B cell (primary cell): ENCODE measurements at regions not wholly inside any gene's neighbourhood (a gene's known extent, or its start where the extent isn't known, plus 50 kb on each side); places are given as distances from the start of the nearest gene placed in this dataset.

Experiments used
- ATAC-seq: fragments of 200-7000 bp; cut with Tn5 transposase; one replicate; pipeline ENCODE4 v1.10.0; 2021; ENCODE audit warnings: low read depth, mild to moderate bottlenecking, moderate number of reproducible peaks, moderate library complexity
- CTCF ChIA-PET: fragments of 350-600 bp; sonication (Branson Sonifier 250); formaldehyde crosslinking; loops from one replicate; lab custom pipeline; 2021; ENCODE audit warnings: antibody characterized with exemption, inconsistent platforms; lab: Charles Lee
- POLR2A ChIA-PET: fragments of 350-600 bp; sonication (Branson Sonifier 250); formaldehyde crosslinking; loops from one replicate; lab custom pipeline; 2021; ENCODE audit warnings: antibody characterized with exemption; lab: Charles Lee
- DNase-seq: peaks from one replicate; pipeline ENCODE4 v3.0.0; 2013
- H2AFZ ChIP-seq: 2 replicates; pipeline ENCODE4 v1.6.1; 2012; ENCODE audit warnings: mild to moderate bottlenecking, low read depth, low read length; ENCODE audit not compliant: insufficient read depth, poor library complexity, severe bottlenecking
- H3K27ac ChIP-seq, 2 donors: 1 replicate in 1 of 2; 2 replicates in 1 of 2; pipeline ENCODE4 v1.5.1; 2012 to 2013; ENCODE audit warnings: low read length in 2 of 2, mild to moderate bottlenecking in 2 of 2, moderate library complexity in 1 of 2
- H3K27me3 ChIP-seq, 4 experiments: fragments of 200-600 bp in 1 of 4; sonication (generic) in 1 of 4; replicated peaks in 1 of 4; 1 replicate in 2 of 4; 2 replicates in 2 of 4; pipeline versions ENCODE4 v1.6.1 to v1.7.0; 2013 to 2016; ENCODE audit warnings: low read length in 3 of 4, mild to moderate bottlenecking in 2 of 4, mixed read lengths in 1 of 4, moderate library complexity in 1 of 4; ENCODE audit not compliant: insufficient read depth in 4 of 4, control insufficient read depth in 3 of 4; ENCODE audit errors: control extremely low read depth in 1 of 4
- H3K36me3 ChIP-seq, 2 experiments: replicated peaks in 1 of 2; 1 replicate in 1 of 2; 2 replicates in 1 of 2; pipeline versions ENCODE4 v1.6.1 to v1.7.1; 2013; ENCODE audit warnings: low read length in 1 of 2; ENCODE audit not compliant: insufficient read depth in 2 of 2, control insufficient read depth in 1 of 2; ENCODE audit errors: control extremely low read depth in 1 of 2, extremely low read depth in 1 of 2
- H3K4me1 ChIP-seq, 2 donors: fragments of 200-600 bp in 1 of 2; sonication (generic) in 1 of 2; 1 replicate in 1 of 2; 2 replicates in 1 of 2; pipeline versions ENCODE4 v1.5.1 to v1.6.1; 2013 to 2017; ENCODE audit warnings: low read length in 2 of 2; ENCODE audit not compliant: control insufficient read depth in 2 of 2, insufficient read depth in 2 of 2
- H3K4me2 ChIP-seq: replicated peaks from 2 replicates; pipeline ENCODE3; 2012; ENCODE audit warnings: mild to moderate bottlenecking, low read depth, low read length; ENCODE audit not compliant: poor library complexity, severe bottlenecking
- H3K4me3 ChIP-seq, 5 experiments: fragments of 200-600 bp in 1 of 5; sonication (generic) in 1 of 5; 1 replicate in 3 of 5; 2 replicates in 2 of 5; pipeline versions ENCODE4 v1.5.1 to v1.7.0; 2011 to 2016; ENCODE audit warnings: low read length in 4 of 5, mild to moderate bottlenecking in 4 of 5, low read depth in 2 of 5, control low read depth in 1 of 5, moderate library complexity in 1 of 5; ENCODE audit not compliant: insufficient read depth in 1 of 5; ENCODE audit errors: control extremely low read depth in 1 of 5, extremely low read depth in 1 of 5
- H3K79me2 ChIP-seq: fragments of 200-600 bp; sonication (generic); one replicate; pipeline ENCODE4 v1.6.0; 2016; ENCODE audit warnings: low read length; ENCODE audit not compliant: control insufficient read depth, insufficient read depth
- H3K9ac ChIP-seq: fragments of 200-600 bp; sonication (generic); 2 replicates; pipeline ENCODE4 v1.6.1; 2017; ENCODE audit warnings: mild to moderate bottlenecking, low read length, moderate library complexity
- H3K9me3 ChIP-seq, 3 donors: one replicate each; pipeline versions ENCODE4 v1.6.1 to v1.7.1; 2013; ENCODE audit warnings: low read length in 2 of 3; ENCODE audit not compliant: control insufficient read depth in 2 of 3, insufficient read depth in 1 of 3; ENCODE audit errors: control extremely low read depth in 1 of 3
- H4K20me1 ChIP-seq: 2 replicates; pipeline ENCODE4 v1.6.0; 2012; ENCODE audit warnings: mild to moderate bottlenecking, low read length; ENCODE audit not compliant: insufficient read depth, control insufficient read depth, poor library complexity, severe bottlenecking
- H3K27ac Mint-ChIP-seq: one replicate; pipeline ENCODE4 v1.8.0; 2021; ENCODE audit warnings: mixed read lengths
- H3K27me3 Mint-ChIP-seq: one replicate; pipeline ENCODE4 v1.8.0; 2021; ENCODE audit warnings: mixed read lengths
- H3K4me1 Mint-ChIP-seq: one replicate; pipeline ENCODE4 v1.8.0; 2021; ENCODE audit warnings: mixed read lengths
- H3K4me3 Mint-ChIP-seq: one replicate; pipeline ENCODE4 v1.8.0; 2021; ENCODE audit warnings: mixed read lengths
- H3K9me3 Mint-ChIP-seq: one replicate; pipeline ENCODE4 v1.8.0; 2022; ENCODE audit warnings: mixed read lengths; ENCODE audit not compliant: insufficient read depth
- CTCF ChIP-seq: fragments of 200-600 bp; IDR thresholded peaks from one replicate; pipeline ENCODE4 v1.8.0; 2022; ENCODE audit warnings: antibody characterized with exemption, mild to moderate bottlenecking
- EZH2 ChIP-seq: IDR thresholded peaks from 2 replicates; pipeline ENCODE4 v1.6.1; 2012; ENCODE audit warnings: borderline replicate concordance, low read depth, mild to moderate bottlenecking, moderate library complexity, low read length; ENCODE audit not compliant: insufficient read depth, poor library complexity, severe bottlenecking
- WGBS: methylation state at CpG from one replicate; pipeline ENCODE4 v1.1.5; 2013; ENCODE audit warnings: missing lambda C conversion rate; ENCODE audit not compliant: insufficient coverage; 5-methylcytosine and 5-hydroxymethylcytosine counted together
- intact Hi-C: fragments of 100-400 bp; cut with micrococcal nuclease; formaldehyde crosslinking; loops from one replicate; pipeline ENCODE4 v1.10.0; 2022

GRCh38 chr9:99326917-99327189 is 104.8 kb downstream of the SEC61B start:
- H3K4me3 ChIP-seq = no peak overlapping the region
- intact Hi-C loops = no loop called here
- no CpG with 5 or more reads among the region's 3 CpGs for whole genome bisulfite sequencing
- no peak for DNase-seq
- H3K79me2 ChIP-seq = no peaks in the 10 kb centered on the region
- Mint-ChIP-seq H3K9me3 (no peaks in the 10 kb centered on the region), H3K4me1 (peaks cover 7% of the 10 kb centered on the region), H3K27ac (no peak overlapping the region), H3K27me3 (peaks cover 9% of the 10 kb centered on the region), H3K4me3 (no peak overlapping the region)
- TF ChIP-seq CTCF (no peak), EZH2 (no peak)
- H3K4me1 ChIP-seq = no peaks in the 10 kb centered on the region
- ChIA-PET CTCF (no interaction called here), POLR2A (no interaction called here)
- H2AFZ ChIP-seq = no peak overlapping the region
- H3K36me3 ChIP-seq = no peaks in the 10 kb centered on the region
- H4K20me1 ChIP-seq = no peaks in the 10 kb centered on the region
- no peak overlapping the region for H3K4me2 ChIP-seq
- no peak overlapping the region for H3K9ac ChIP-seq
- H3K27ac ChIP-seq = no peak overlapping the region
- no peaks in the 10 kb centered on the region for H3K9me3 ChIP-seq
- ATAC-seq = no peak
- peaks cover 0 to 4% (median under 1%) of the 10 kb centered on the region in 4 experiments for H3K27me3 ChIP-seq

GRCh38 chr9:99327667-99328066 is 105.6 kb downstream of the SEC61B start:
- intact Hi-C loops = no loop called here
- Histone ChIP-seq H3K36me3 (no peaks in the 10 kb centered on the region), H3K79me2 (no peaks in the 10 kb centered on the region), H4K20me1 (no peaks in the 10 kb centered on the region), H3K9me3 (no peaks in the 10 kb centered on the region), H3K27me3 (no peaks in the 10 kb centered on the region), H3K4me3 (no peak overlapping the region), H3K4me1 (no peaks in the 10 kb centered on the region), H3K9ac (no peak overlapping the region), H2AFZ (no peak overlapping the region), H3K27ac (no peak overlapping the region), H3K4me2 (no peak overlapping the region)
- peaks cover 8% of the 10 kb centered on the region for H3K27me3 Mint-ChIP-seq
- no peak for DNase-seq
- TF ChIP-seq CTCF (no peak), EZH2 (no peak)
- H3K4me3 Mint-ChIP-seq = no peak overlapping the region
- H3K4me1 Mint-ChIP-seq = peaks cover 7% of the 10 kb centered on the region
- no peak for ATAC-seq
- no peak overlapping the region for H3K27ac Mint-ChIP-seq
- 100% methylated on average over 1 of the region's 3 CpGs for whole genome bisulfite sequencing
- ChIA-PET CTCF (interaction anchor here (0.7 to 1.2 kb wide), 3 partner anchors 8 to 736 kb away, joined by 3 to 4 read pairs (median 3); no protein-coding TSS in a partner anchor), POLR2A (no interaction called here)
- no peaks in the 10 kb centered on the region for H3K9me3 Mint-ChIP-seq
